ENCODE measurements at regions not wholly inside any gene's neighbourhood (a gene's known extent, or its start where the extent isn't known, plus 50 kb on each side); places are given as distances from the start of the nearest gene placed in this dataset.
"Not testable (repeated sequence)": the region's sequence is repeated elsewhere in the genome, so short reads cannot be mapped to it uniquely, and the experiment has no call there.

DNA sequence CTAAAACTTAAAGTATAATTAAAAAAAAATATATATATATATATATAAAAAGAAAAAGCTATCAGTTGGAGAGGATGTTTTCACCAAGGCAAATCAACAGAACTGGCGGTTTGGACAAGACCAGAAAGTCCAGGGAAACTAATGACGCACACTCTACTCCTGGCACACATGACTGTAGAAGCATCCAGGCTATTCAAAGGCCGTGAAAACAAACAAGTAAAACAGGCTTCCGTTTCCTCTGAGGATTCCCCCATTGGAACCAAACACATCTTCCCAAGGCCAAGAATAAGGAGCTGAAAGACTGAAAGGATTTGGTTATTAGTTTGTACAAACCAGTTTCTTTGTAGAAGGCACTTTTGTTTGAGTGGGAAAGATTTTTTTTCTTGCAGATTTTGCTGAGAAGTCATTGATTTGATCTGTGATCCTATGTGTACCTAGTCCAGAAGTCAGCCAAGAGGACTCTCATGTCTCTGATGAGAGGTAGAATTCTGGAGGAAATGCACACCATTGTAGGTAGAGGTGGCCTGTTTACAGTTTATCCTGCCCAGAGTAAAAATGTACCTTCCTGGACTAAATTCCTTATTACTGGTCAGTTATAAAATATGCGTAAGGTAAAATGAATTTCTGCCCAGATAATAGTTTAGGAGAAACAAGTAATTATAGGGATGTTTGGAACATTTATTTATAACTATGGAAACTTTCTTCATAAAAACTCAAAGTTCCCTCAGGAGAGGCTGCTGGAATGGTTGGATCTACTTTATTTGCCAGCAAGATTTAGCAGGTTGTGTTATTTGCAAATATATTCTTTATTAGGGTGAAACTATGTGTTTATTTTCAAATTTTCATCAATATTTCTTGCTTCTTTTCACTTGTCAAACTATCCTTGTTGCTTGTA lies 66.5 kb downstream of the DMP1 start:
- Mint-ChIP-seq H3K9me3 (peaks cover 0 to 4% (median 0%) of the 10 kb centered on the region in 7 donors), H3K27me3 (no peaks in the 10 kb centered on the region), H3K27ac (no peak overlapping the region), H3K36me3 (no peaks in the 10 kb centered on the region), H3K4me3 (no peak overlapping the region), H3K4me1 (no peaks in the 10 kb centered on the region)
- DNase-seq: no peak
- ATAC-seq (ENCODE audit: low read depth in 2 of 2): no peak

DNA sequence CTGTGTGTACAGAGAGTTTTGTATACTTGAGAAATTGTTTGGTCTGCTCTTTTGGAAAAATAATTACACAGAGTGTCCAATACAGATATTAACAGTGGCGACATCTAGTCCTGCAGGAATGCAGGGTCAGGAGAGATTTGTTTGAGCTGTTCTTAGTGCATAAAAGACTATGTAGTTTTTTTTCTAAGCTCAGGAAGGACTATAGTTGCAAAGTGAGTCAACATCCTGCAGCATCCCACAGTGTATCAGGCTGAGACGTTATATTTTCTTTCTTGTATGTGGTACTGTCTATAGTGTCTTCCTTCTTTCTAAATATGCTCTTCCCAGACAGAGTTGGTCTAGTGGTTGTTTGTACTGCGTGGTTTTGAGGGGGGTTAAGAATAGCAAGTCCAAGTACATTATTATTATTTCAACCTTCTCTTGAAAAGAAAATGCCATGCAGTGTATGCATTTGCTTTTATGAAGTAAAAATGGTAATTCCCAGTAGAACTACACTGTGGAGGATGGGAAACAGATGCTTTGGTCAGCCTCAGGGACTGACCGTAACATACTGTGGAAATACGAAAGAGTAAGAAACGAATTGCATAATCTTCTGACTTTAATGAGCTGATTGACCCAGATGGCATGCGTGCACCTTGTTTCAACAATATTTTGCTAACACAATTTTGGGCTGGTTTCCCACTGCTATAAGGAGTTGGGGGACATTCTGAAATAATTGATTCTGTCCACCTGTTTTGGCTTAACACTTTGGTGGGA lies 67.4 kb downstream of the DMP1 start:
- H3K36me3 Mint-ChIP-seq: no peaks in the 10 kb centered on the region
- H3K4me1 Mint-ChIP-seq: no peaks in the 10 kb centered on the region
- H3K9me3 Mint-ChIP-seq: peaks cover 0 to 3% (median 0%) of the 10 kb centered on the region in 7 donors
- H3K4me3 Mint-ChIP-seq: no peak overlapping the region
- H3K27ac Mint-ChIP-seq: no peak overlapping the region
- ATAC-seq (ENCODE audit: low read depth in 2 of 2): no peak
- no peak for DNase-seq
- no peaks in the 10 kb centered on the region for H3K27me3 Mint-ChIP-seq

DNA sequence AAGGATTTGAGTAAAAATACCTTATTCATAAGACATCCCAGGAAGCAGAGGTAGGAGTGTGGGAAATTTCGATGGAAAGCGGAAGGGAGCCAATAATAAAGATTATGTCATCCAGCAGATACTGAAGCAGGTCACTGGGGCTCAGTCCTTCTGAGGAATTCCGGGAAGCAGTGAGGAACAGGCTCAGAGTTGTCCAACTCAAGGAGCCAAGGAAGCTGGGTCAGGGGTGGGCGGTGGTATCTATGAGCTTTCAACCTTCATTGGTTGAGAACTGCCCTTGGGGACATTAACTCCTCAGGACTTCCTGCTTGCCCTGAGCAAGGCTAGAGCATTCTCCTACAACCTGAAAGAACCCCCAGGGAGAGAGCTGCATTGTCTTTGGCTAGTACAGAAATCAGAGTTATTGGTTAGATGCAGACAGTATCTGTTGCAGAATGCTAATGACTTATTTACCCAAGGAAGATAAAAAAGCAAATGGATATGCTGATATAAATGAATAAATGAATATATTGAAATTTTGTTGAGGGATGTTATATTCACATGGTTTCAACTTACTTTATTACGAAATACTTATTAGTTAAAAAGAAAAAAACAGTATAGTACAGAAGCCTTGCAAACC lies 68.2 kb downstream of the DMP1 start:
- Mint-ChIP-seq H3K36me3 (no peaks in the 10 kb centered on the region), H3K27me3 (no peaks in the 10 kb centered on the region), H3K9me3 (peaks cover 0 to 3% (median 0%) of the 10 kb centered on the region in 7 donors), H3K4me3 (no peak overlapping the region), H3K4me1 (no peaks in the 10 kb centered on the region), H3K27ac (peak overlapping the region in 1 of 6 donors; percentile 4)
- no peak for DNase-seq
- no peak for ATAC-seq (ENCODE audit: low read depth in 2 of 2)

DNA sequence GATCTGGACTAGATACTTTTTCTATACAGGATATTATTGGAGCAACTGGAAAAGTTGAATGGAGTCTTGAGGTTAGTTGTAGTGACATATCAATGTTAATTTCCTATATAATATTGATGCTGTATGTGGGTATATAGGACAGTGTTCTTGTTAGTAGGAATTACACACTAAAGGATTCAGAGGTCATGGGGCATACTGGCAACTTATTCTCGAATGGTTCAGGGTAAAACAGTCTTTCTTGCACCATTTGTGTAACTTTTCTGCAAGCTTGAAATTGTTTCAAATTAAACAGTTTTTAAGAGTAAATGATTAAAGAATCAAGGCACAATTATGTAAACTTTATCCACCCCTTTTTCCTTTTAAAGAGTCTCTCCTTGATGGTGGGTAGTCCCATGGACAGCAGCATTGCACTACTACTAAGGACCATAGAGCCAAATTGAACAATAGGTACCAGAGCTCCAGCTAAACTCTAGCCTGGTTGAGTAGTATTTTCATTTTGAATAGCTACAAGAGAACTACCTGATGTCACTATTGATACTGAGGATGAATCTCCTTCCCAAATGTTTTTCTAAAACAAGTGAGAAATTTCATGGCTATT lies 70.1 kb downstream of the DMP1 start:
- Mint-ChIP-seq H3K36me3 (peaks cover 7 to 10% of the 10 kb centered on the region in 2 donors), H3K4me3 (no peak overlapping the region), H3K9me3 (peaks cover 3 to 20% (median 9%) of the 10 kb centered on the region in 7 donors), H3K4me1 (no peaks in the 10 kb centered on the region), H3K27ac (no peak overlapping the region), H3K27me3 (no peaks in the 10 kb centered on the region)
- no peak for ATAC-seq (ENCODE audit: low read depth in 2 of 2)
- no peak for DNase-seq

DNA sequence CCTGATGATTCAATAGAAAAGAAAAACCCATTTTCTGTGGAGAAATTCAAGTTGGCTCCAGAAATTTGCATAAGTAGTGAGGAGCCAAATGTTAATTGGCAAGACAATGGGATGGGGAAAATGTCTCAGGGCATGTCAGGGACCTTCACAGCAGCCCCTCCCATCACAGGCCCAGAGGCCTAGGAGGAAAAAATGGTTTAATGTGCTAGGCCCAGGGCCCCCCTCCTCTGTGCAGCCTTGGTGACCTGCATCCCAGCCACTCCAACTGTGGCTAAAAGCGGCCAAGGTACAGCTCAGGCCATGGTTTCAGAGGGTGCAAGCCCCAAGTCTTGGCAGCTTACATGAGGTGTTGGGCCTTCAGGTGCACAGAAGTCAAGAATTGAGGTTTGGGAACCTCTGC lies 74.1 kb upstream of the IBSP start:
- H3K4me3 Mint-ChIP-seq; H3K27ac Mint-ChIP-seq; DNase-seq; H3K4me1 Mint-ChIP-seq; H3K27me3 Mint-ChIP-seq; ATAC-seq (ENCODE audit: low read depth in 2 of 2): not testable (repeated sequence)
- peaks cover 7 to 12% of the 10 kb centered on the region in 2 donors for H3K36me3 Mint-ChIP-seq
- peaks cover 7 to 34% (median 13%) of the 10 kb centered on the region in 7 donors for H3K9me3 Mint-ChIP-seq

DNA sequence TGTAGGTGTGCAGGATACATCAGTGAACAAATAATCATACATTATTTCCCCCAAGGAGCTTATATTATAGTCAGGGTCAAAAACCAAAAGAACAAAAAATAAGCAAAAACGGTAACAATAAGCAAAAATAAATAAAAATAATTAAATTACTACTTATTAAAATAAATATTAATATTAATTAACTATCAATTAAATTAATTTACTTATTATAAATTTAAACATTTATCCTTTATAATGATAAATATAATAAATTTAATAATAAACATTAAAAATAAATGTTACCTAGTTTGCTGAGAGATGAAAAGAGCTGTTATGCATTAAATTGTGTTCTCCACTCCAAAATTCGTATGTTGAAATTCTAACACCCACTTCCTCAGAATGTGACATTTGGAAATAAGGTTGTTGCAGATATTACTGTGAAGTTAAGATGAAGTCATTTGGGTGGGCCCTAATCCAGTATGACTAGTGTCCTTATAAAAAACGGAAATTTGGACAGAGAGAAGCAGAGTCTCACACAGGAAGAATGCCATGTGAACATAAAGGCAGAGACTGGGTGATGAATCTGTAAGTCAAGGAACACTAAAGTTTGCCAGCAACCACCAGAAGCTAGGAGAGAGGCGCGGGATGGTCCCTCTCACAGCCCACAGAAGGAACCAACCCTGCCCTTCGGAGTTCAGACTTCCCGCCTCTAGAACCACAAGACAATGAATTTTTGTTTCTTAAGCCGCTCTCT lies 67.2 kb upstream of the IBSP start:
- Mint-ChIP-seq H3K27ac (no peak overlapping the region), H3K4me3 (no peak overlapping the region), H3K9me3 (peaks cover 0 to 2% (median 0%) of the 10 kb centered on the region in 7 donors), H3K4me1 (no peaks in the 10 kb centered on the region), H3K27me3 (peaks cover 4 to 13% (median 5%) of the 10 kb centered on the region in 3 donors), H3K36me3 (no peaks in the 10 kb centered on the region)
- ATAC-seq (ENCODE audit: low read depth in 2 of 2) (no peak), DNase-seq (no peak)

DNA sequence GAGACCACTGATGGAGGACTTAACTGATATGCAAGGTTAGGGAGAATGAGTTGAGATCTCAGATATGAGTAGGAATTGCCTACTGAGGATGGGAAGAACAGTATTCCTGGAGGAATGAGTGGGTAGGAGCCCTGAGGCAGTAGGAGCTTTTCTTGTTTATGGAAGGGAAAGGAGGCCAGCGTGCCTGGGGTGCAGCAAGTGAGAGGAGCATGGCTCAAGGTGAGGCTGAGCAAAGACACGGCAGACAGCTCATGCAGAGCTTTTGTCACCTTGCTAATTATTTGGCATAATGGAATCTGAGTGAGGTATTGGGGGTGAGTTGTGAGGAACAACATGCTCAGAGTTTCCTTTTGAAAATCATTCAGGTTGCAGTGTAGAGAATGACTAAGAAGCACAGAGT lies 65.3 kb upstream of the IBSP start:
- no peak for DNase-seq
- no peaks in the 10 kb centered on the region for H3K36me3 Mint-ChIP-seq
- H3K27ac Mint-ChIP-seq: no peak overlapping the region
- H3K4me1 Mint-ChIP-seq: no peaks in the 10 kb centered on the region
- no peak overlapping the region for H3K4me3 Mint-ChIP-seq
- no peak for ATAC-seq (ENCODE audit: low read depth in 2 of 2)
- peaks cover 3 to 13% (median 4%) of the 10 kb centered on the region in 3 donors for H3K27me3 Mint-ChIP-seq
- H3K9me3 Mint-ChIP-seq: peaks cover 0 to 2% (median 0%) of the 10 kb centered on the region in 7 donors

DNA sequence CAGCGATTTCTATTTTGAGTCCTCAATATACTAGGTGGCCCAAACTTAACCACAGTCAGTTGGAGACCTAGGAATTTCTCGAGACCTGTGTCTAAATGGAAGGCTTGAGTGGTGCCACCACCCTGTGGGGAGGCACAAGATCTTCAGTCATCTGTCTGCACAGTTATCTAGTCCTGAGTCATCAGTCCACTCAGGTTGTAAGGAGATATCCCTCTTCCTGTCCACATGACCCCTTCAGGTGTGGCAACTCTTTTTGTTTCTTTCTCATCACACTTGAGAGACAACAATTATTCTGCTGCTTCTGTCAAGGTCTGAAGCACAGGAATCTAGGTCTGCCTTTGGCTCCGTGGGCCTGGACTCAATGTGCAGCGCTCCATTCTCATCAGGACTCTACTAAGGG lies 64.4 kb upstream of the IBSP start:
- H3K9me3 Mint-ChIP-seq: peaks cover 0 to 3% (median 0%) of the 10 kb centered on the region in 7 donors
- ATAC-seq (ENCODE audit: low read depth in 2 of 2) (no peak), DNase-seq (no peak)
- peaks cover 0 to 18% (median 0%) of the 10 kb centered on the region in 3 donors for H3K27me3 Mint-ChIP-seq
- no peaks in the 10 kb centered on the region for H3K4me1 Mint-ChIP-seq
- H3K4me3 Mint-ChIP-seq: peak overlapping the region in 1 of 8 donors; percentile 13
- no peaks in the 10 kb centered on the region for H3K36me3 Mint-ChIP-seq
- H3K27ac Mint-ChIP-seq: no peak overlapping the region

DNA sequence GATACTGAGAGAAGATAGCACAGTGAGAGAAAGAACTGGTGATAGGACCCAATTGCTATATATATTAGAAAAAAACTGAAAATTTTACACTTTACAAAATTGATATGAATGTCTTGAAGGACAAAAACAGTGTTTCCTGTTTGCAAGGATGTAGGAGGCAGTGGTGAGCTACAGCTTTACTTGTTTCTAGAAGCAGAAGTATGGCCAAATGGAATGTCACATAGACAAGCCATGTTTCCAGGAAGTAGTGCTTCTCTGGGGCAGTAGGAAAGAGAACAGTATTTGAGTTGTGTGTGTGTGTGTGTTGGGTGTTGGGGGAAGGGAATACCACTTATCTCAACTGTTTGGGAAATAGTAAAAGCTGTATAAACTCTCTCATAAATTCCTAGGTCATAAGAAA lies 60.9 kb upstream of the IBSP start:
- ATAC-seq (ENCODE audit: low read depth in 2 of 2): no peak
- Mint-ChIP-seq H3K4me3 (no peak overlapping the region), H3K27ac (no peak overlapping the region), H3K36me3 (no peaks in the 10 kb centered on the region), H3K4me1 (no peaks in the 10 kb centered on the region), H3K9me3 (peaks cover 0 to 7% (median 0%) of the 10 kb centered on the region in 7 donors), H3K27me3 (peaks cover 0 to 18% (median 0%) of the 10 kb centered on the region in 3 donors)
- no peak for DNase-seq

DNA sequence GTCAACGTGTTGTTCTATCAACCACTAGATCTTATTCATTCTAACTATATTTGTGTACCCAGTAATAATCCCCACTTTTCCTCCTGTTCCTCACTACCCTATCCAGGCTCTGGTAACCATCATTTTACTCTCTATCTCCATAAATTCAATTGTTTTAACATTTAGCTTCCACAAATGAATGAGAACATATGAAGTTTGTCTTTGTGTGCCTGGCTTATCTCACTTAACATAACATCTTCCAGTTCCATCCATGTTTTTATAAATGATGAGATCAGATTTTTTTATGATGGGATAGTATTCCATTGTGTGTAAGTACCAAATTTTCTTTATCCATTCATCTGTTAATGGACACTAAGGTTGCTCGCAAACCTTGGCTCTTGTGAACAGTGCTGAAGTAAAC lies 59.9 kb upstream of the IBSP start:
- DNase-seq (no peak), ATAC-seq (ENCODE audit: low read depth in 2 of 2) (no peak)
- Mint-ChIP-seq H3K4me1 (no peaks in the 10 kb centered on the region), H3K27me3 (peaks cover 0 to 13% (median 0%) of the 10 kb centered on the region in 3 donors), H3K27ac (no peak overlapping the region), H3K36me3 (no peaks in the 10 kb centered on the region), H3K9me3 (peaks cover 0 to 7% (median 2%) of the 10 kb centered on the region in 7 donors), H3K4me3 (no peak overlapping the region)

DNA sequence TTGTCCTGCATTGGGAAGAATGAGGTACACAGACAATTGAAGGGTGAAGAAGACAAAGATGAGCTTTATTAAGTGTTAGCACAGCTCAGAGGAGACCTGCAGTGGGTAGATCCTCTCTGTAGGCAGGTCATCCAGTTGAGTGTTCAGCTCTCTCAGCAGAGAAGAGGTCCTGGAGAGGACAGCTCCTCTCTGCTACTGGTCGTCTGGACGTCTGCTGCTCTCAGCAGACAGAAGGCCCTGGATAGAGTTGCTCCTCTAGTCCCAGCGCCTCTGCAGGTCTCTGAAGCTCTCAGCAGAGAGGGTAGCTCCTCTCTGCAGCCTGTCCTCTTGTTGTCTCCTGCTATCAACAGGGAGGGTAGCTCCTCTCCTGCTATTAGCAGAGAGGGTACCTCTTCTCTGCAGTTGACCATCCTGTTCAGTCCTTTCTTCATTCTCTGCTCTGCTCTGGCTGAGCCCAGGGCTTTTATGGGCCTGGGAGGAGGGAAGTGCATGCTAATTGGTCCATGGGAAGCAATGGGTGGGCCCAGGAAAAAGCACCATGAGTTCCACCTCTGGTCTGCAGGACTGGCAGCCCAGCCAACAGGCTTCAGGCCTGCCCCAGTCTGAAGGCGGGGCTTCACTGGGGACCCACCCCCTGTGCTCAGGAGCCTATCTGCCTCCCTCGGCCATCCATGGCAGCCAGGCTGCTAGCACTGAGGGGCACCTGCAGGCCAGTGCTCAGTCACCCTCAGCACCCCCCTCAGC lies 54.1 kb upstream of the IBSP start:
- H3K4me1 Mint-ChIP-seq: no peaks in the 10 kb centered on the region
- H3K9me3 Mint-ChIP-seq: peaks cover 0 to 12% (median 4%) of the 10 kb centered on the region in 7 donors
- H3K4me3 Mint-ChIP-seq: no peak overlapping the region
- ATAC-seq (ENCODE audit: low read depth in 2 of 2): no peak
- H3K27me3 Mint-ChIP-seq: no peaks in the 10 kb centered on the region
- no peak for DNase-seq
- H3K36me3 Mint-ChIP-seq: no peaks in the 10 kb centered on the region
- no peak overlapping the region for H3K27ac Mint-ChIP-seq

DNA sequence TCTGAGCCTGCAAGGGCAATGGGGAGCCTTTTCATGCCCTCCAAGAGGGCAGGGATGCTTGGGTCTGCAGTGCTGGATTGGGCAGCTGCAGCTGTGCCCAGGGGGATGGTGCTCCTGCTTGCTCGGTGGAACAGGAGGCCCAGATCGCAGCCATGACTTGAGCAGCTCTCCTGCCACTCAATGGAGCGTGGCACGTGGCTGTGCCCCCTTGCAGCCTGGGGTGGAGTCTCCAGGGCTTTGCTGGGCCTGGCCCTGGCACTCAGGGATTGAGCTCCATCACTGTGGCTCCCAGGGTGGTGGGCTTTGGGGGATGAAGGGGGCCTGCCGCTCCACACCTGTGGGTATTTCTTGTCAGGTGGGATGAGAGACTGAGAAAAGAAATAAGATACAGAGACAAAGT lies 53.4 kb upstream of the IBSP start:
- no peak overlapping the region for H3K4me3 Mint-ChIP-seq
- no peak overlapping the region for H3K27ac Mint-ChIP-seq
- H3K4me1 Mint-ChIP-seq: no peaks in the 10 kb centered on the region
- H3K27me3 Mint-ChIP-seq: no peaks in the 10 kb centered on the region
- H3K9me3 Mint-ChIP-seq: peaks cover 0 to 11% (median 4%) of the 10 kb centered on the region in 7 donors
- no peak for DNase-seq
- ATAC-seq (ENCODE audit: low read depth in 2 of 2): no peak
- no peaks in the 10 kb centered on the region for H3K36me3 Mint-ChIP-seq

Measured in naive B cell (primary cell).